H9 (cell line): ENCODE measurements at regions not wholly inside any gene's neighbourhood (a gene's known extent, or its start where the extent isn't known, plus 50 kb on each side); places are given as distances from the start of the nearest gene placed in this dataset.
"Not testable (repeated sequence)": the region's sequence is repeated elsewhere in the genome, so short reads cannot be mapped to it uniquely, and the experiment has no call there.

Experiments
- DNase-seq: peaks from one replicate; pipeline ENCODE4 v3.0.0-alpha.2; 2017
- H2AFZ ChIP-seq: one replicate; pipeline ENCODE4 v1.6.1; 2013; ENCODE audit warnings: mild to moderate bottlenecking, low read length, control low read depth, moderate library complexity
- H2AK5ac ChIP-seq: 2 replicates; pipeline ENCODE4 v1.6.1; 2013; ENCODE audit warnings: low read length, control low read depth, mixed read lengths; ENCODE audit not compliant: insufficient read length
- H2BK120ac ChIP-seq: one replicate; pipeline ENCODE4 v1.6.1; 2013; ENCODE audit warnings: low read depth, mild to moderate bottlenecking, low read length, control low read depth, inconsistent platforms; ENCODE audit not compliant: poor library complexity, severe bottlenecking
- H2BK12ac ChIP-seq: 2 replicates; pipeline ENCODE4 v1.6.1; 2013; ENCODE audit warnings: low read length, control low read depth, mixed read lengths, low read depth; ENCODE audit not compliant: insufficient read length
- H2BK15ac ChIP-seq: 2 replicates; pipeline ENCODE4 v1.6.1; 2013; ENCODE audit warnings: low read depth, low read length, control low read depth
- H2BK20ac ChIP-seq: one replicate; pipeline ENCODE4 v1.6.1; 2013; ENCODE audit warnings: low read depth, mild to moderate bottlenecking, low read length, control low read depth, inconsistent platforms; ENCODE audit not compliant: poor library complexity, severe bottlenecking
- H2BK5ac ChIP-seq: 2 replicates; pipeline ENCODE4 v1.6.1; 2013; ENCODE audit warnings: low read length, control low read depth, mixed read lengths; ENCODE audit not compliant: insufficient read length
- H3K14ac ChIP-seq: 2 replicates; pipeline ENCODE4 v1.6.1; 2013; ENCODE audit warnings: low read length, control low read depth; ENCODE audit not compliant: insufficient read depth
- H3K18ac ChIP-seq: 2 replicates; pipeline ENCODE4 v1.6.1; 2013; ENCODE audit warnings: low read depth, mild to moderate bottlenecking, mixed read lengths, low read length, control low read depth; ENCODE audit not compliant: insufficient read length
- H3K23ac ChIP-seq: 2 replicates; pipeline ENCODE4 v1.6.1; 2013; ENCODE audit warnings: low read length, control low read depth, mixed read lengths, low read depth; ENCODE audit not compliant: insufficient read length
- H3K23me2 ChIP-seq: 2 replicates; pipeline ENCODE4 v1.6.1; 2013; ENCODE audit warnings: low read depth, mild to moderate bottlenecking, mixed read lengths, low read length, control low read depth; ENCODE audit not compliant: insufficient read length, poor library complexity, severe bottlenecking
- H3K27ac ChIP-seq: 2 replicates; pipeline ENCODE4 v1.5.1; 2013; ENCODE audit warnings: low read length, control low read depth, mixed read lengths, low read depth; ENCODE audit not compliant: insufficient read length
- H3K27me3 ChIP-seq: 2 replicates; pipeline ENCODE4 v1.6.1; 2013; ENCODE audit warnings: low read length, control low read depth, inconsistent platforms; ENCODE audit not compliant: insufficient read depth
- H3K4ac ChIP-seq: 2 replicates; pipeline ENCODE4 v1.6.1; 2013; ENCODE audit warnings: low read depth, mild to moderate bottlenecking, control low read depth, inconsistent platforms, low read length, moderate library complexity
- H3K4me1 ChIP-seq: 2 replicates; pipeline ENCODE4 v1.6.1; 2013; ENCODE audit warnings: low read length, control low read depth, inconsistent platforms; ENCODE audit not compliant: insufficient read depth
- H3K4me2 ChIP-seq: 2 replicates; pipeline ENCODE4 v1.6.1; 2013; ENCODE audit warnings: low read length, control low read depth, mixed read lengths; ENCODE audit not compliant: insufficient read length, insufficient read depth
- H3K56ac ChIP-seq: 2 replicates; pipeline ENCODE4 v1.6.1; 2013; ENCODE audit warnings: low read depth, mild to moderate bottlenecking, mixed read lengths, low read length, control low read depth; ENCODE audit not compliant: insufficient read length
- H3K79me1 ChIP-seq: 2 replicates; pipeline ENCODE4 v1.6.1; 2013; ENCODE audit warnings: low read depth, mild to moderate bottlenecking, moderate library complexity, low read length, control low read depth, inconsistent platforms; ENCODE audit not compliant: insufficient read depth, poor library complexity, severe bottlenecking
- H3K79me2 ChIP-seq: 2 replicates; pipeline ENCODE4 v1.6.1; 2013; ENCODE audit warnings: low read length, control low read depth, inconsistent platforms; ENCODE audit not compliant: insufficient read depth
- H3K9ac ChIP-seq: 2 replicates; pipeline ENCODE4 v1.6.1; 2013; ENCODE audit warnings: low read length, control low read depth, mixed read lengths; ENCODE audit not compliant: insufficient read length; ENCODE audit errors: extremely low read depth
- H3K9me3 ChIP-seq: one replicate; pipeline ENCODE4 v1.6.1; 2013; ENCODE audit warnings: low read depth, low read length, inconsistent platforms; ENCODE audit not compliant: control insufficient read depth
- H3T11ph ChIP-seq: one replicate; pipeline ENCODE4 v1.6.1; 2013; ENCODE audit warnings: mild to moderate bottlenecking, low read length, control low read depth, inconsistent platforms
- H4K20me1 ChIP-seq: one replicate; pipeline ENCODE4 v1.6.1; 2013; ENCODE audit not compliant: control insufficient read depth, insufficient read length, insufficient read depth
- H4K5ac ChIP-seq: 2 replicates; pipeline ENCODE4 v1.6.1; 2013; ENCODE audit warnings: low read depth, mild to moderate bottlenecking, mixed read lengths, low read length, control low read depth; ENCODE audit not compliant: insufficient read length
- H4K8ac ChIP-seq: replicated peaks from 2 replicates; pipeline ENCODE4 v1.6.1; 2013; ENCODE audit warnings: low read length, control low read depth, mixed read lengths, low read depth; ENCODE audit not compliant: insufficient read length
- H4K91ac ChIP-seq: 2 replicates; pipeline ENCODE4 v1.6.1; 2013; ENCODE audit warnings: low read depth, mild to moderate bottlenecking, moderate library complexity, mixed read lengths, low read length, control low read depth; ENCODE audit not compliant: insufficient read length
- H3K27ac Mint-ChIP-seq, 3 experiments: 2 replicates in 2 of 3; 3 replicates in 1 of 3; pipeline ENCODE4 v1.8.0; 2020 to 2021; ENCODE audit warnings: mixed read lengths in 3 of 3, mild to moderate bottlenecking in 1 of 3, moderate library complexity in 1 of 3
- H3K27me3 Mint-ChIP-seq: 2 replicates; pipeline ENCODE4 v1.8.0; 2021; ENCODE audit warnings: low read depth, mild to moderate bottlenecking, moderate library complexity, mixed read lengths
- H3K36me3 Mint-ChIP-seq, 3 experiments: 2 replicates in 2 of 3; 3 replicates in 1 of 3; pipeline ENCODE4 v1.8.0; 2020 to 2021; ENCODE audit warnings: low read depth in 3 of 3, mixed read lengths in 3 of 3; ENCODE audit not compliant: insufficient read depth in 1 of 3
- H3K4me1 Mint-ChIP-seq, 2 experiments: 2 replicates each; pipeline ENCODE4 v1.8.0; 2020; ENCODE audit warnings: mixed read lengths in 2 of 2
- H3K4me3 Mint-ChIP-seq, 2 experiments: 2 replicates in 1 of 2; 3 replicates in 1 of 2; pipeline ENCODE4 v1.8.0; 2020 to 2021; ENCODE audit warnings: mild to moderate bottlenecking in 2 of 2, mixed read lengths in 2 of 2, moderate library complexity in 1 of 2
- H3K9me3 Mint-ChIP-seq, 2 experiments: 2 replicates in 1 of 2; 3 replicates in 1 of 2; pipeline ENCODE4 v1.8.0; 2020; ENCODE audit warnings: mild to moderate bottlenecking in 2 of 2, mixed read lengths in 2 of 2, moderate library complexity in 1 of 2
- WGBS: extraction: QIAGEN DNeasy Blood & Tissue Kit; methylation state at CpG from one replicate; pipeline ENCODE4 v1.1.7; 2013; ENCODE audit warnings: missing lambda C conversion rate, low lambda C conversion rate, mixed read lengths; ENCODE audit not compliant: insufficient read length; ENCODE audit errors: extremely low coverage; 5-methylcytosine and 5-hydroxymethylcytosine counted together

DNA sequence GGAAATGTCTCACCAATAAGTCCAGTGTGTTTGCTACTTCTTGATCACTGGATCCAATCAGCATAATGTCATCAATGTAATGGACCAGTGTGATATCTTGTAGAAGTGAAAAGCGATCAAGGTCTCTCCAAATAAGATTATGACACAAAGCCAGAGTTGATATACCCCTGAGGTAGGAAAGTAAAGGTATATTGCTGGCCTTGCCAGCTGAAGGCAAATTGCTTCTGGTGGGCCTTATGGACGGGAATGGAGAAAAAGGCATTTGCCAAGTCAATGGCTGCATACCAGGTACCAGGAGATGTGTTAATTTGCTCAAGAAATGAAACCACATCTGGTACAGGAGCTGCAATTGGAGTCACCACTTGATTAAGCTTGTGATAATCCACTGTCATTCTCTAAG, 158.5 kb downstream of the CYP26A1 start:
- not testable (repeated sequence) for H3K9me3 Mint-ChIP-seq, H3K4me1 Mint-ChIP-seq, H3K9me3 ChIP-seq, H3K4me2 ChIP-seq, H3K4ac ChIP-seq, H3K4me3 Mint-ChIP-seq, H4K5ac ChIP-seq, H3K56ac ChIP-seq, H2BK5ac ChIP-seq, H3K79me2 ChIP-seq, H3K23me2 ChIP-seq, H3K14ac ChIP-seq, H2BK15ac ChIP-seq, H4K20me1 ChIP-seq, H3K23ac ChIP-seq, H3T11ph ChIP-seq, H3K27me3 Mint-ChIP-seq, H4K8ac ChIP-seq, H3K4me1 ChIP-seq, H3K27me3 ChIP-seq, H3K27ac Mint-ChIP-seq, DNase-seq, H3K36me3 Mint-ChIP-seq, H2AK5ac ChIP-seq, H4K91ac ChIP-seq, H3K18ac ChIP-seq, H2BK120ac ChIP-seq, H3K9ac ChIP-seq, H3K27ac ChIP-seq, H3K79me1 ChIP-seq, H2BK20ac ChIP-seq, H2BK12ac ChIP-seq, H2AFZ ChIP-seq
- no CpG with 5 or more reads among the region's 2 CpGs for WGBS

DNA sequence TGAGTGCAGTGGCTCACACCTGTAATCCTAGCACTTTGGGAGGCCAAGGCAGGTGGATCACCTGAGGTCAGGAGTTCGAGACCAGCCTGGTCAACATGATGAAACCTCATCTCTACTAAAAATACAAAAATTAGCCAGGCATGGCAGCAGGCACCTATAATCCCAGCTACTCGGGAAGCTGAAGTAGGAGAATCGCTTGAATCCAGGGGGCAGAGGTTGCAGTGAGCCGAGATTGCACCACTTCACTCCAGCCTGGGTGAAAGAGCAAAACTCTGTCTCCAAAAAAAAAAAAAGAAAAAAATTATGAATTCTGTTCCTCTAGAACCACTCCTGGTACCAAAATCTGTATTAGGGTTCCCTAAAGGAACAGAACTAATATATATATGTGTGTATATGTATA, 161.2 kb downstream of the CYP26A1 start:
- not testable (repeated sequence) for H4K8ac ChIP-seq, H3T11ph ChIP-seq, H2AK5ac ChIP-seq, H3K4ac ChIP-seq, H3K36me3 Mint-ChIP-seq, H2BK5ac ChIP-seq, DNase-seq, H3K14ac ChIP-seq, H3K27ac ChIP-seq, H2BK15ac ChIP-seq, H3K9me3 Mint-ChIP-seq, H3K27me3 ChIP-seq, H3K4me2 ChIP-seq, H3K4me1 ChIP-seq, H3K27ac Mint-ChIP-seq, H2AFZ ChIP-seq, H3K56ac ChIP-seq, H3K18ac ChIP-seq, H3K9ac ChIP-seq, H3K23ac ChIP-seq, H4K91ac ChIP-seq, H2BK12ac ChIP-seq, H2BK20ac ChIP-seq, H3K79me1 ChIP-seq, H3K27me3 Mint-ChIP-seq, H3K9me3 ChIP-seq, H3K79me2 ChIP-seq, H4K20me1 ChIP-seq, H3K23me2 ChIP-seq, H3K4me3 Mint-ChIP-seq, H4K5ac ChIP-seq, H2BK120ac ChIP-seq
- no CpG with 5 or more reads among the region's 4 CpGs for WGBS
- peaks cover 8 to 11% of the 10 kb centered on the region in 2 experiments for H3K4me1 Mint-ChIP-seq
